ENCODE measurements at regions not wholly inside any gene's neighbourhood (a gene's known extent, or its start where the extent isn't known, plus 50 kb on each side); places are given as distances from the start of the nearest gene placed in this dataset.

DNA sequence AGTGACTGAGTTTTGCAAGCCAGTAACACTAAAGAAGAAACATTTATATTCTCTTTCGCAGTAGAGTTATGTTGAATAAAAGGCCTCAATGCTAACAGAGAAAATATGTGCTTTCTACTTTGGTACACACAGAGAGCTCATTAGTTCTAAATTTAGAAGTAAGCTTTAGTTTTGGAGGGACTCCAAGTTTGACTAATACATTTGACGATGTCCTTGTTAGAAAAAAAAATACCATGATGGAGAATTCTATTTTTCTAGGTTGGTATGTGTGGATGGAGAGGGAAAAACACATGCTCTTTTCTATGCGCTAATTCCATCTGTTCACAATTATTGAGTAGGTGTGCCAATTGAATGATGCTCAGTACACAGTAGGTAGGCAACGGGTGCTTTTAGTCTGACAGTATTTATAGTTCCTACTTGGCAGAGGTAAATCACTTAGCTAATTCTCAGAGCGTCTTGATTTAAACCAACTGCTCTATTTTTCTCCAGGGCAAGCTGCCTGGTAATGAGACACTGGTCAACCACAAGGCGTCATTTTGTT lies 327.2 kb upstream of the AKR1E2 start:
- TF ChIP-seq, protein P1, sequence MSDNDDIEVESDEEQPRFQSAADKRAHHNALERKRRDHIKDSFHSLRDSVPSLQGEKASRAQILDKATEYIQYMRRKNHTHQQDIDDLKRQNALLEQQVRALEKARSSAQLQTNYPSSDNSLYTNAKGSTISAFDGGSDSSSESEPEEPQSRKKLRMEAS (IDR thresholded peaks at IDR 0.05; ENCODE audit: insufficient read depth, insufficient read length) = no peak
- no peaks in the 10 kb centered on the region for H3K79me2 ChIP-seq (ENCODE audit: control insufficient read depth, insufficient read depth, low read length)
- no peak overlapping the region for H3K27ac ChIP-seq (ENCODE audit: insufficient read depth, low read depth, low read length)
- H4K20me1 ChIP-seq (replicated peaks; ENCODE audit: control insufficient read depth, extremely low read depth, insufficient read depth, low read length) = no peaks in the 10 kb centered on the region
- H3K4me1 ChIP-seq (ENCODE audit: control insufficient read depth, extremely low read depth, insufficient read depth, low read length) = peaks cover 15% of the 10 kb centered on the region
- H3K27me3 ChIP-seq (ENCODE audit: control insufficient read depth in 2 of 2, insufficient read depth in 2 of 2, low read length in 2 of 2) = no peaks in the 10 kb centered on the region
- no peak overlapping the region for H3K4me3 ChIP-seq (replicated peaks in 1 of 3; ENCODE audit: insufficient read depth in 1 of 3, low read depth in 1 of 3, low read length in 3 of 3)
- POLR2A ChIA-PET = no interaction called here
- H3K9me1 ChIP-seq (replicated peaks; ENCODE audit: control insufficient read depth, extremely low read depth, insufficient read depth, low read length) = peaks cover 3% of the 10 kb centered on the region
- H2AFZ ChIP-seq (ENCODE audit: low read depth, low read length) = no peak overlapping the region
- BruUV-seq (replicated peaks) = no TSS peak
- DNase-seq (ENCODE audit: low read depth, low spot score) (peak; percentile 41), FAIRE-seq (no peak)
- dilution Hi-C loops (cut with MboI; ENCODE audit: extremely low pct_ligation_motif_present, low sequenced_read_pairs) = no loop called here
- no peaks in the 10 kb centered on the region for H3K36me3 ChIP-seq (ENCODE audit: control insufficient read depth in 2 of 2, extremely low read depth in 1 of 2, insufficient read depth in 2 of 2, low read length in 2 of 2)
- H3K4me2 ChIP-seq (ENCODE audit: insufficient read depth, low read length) = no peak overlapping the region
- H3K9me3 ChIP-seq (replicated peaks; ENCODE audit: control insufficient read depth, insufficient read depth, low read length) = no peaks in the 10 kb centered on the region
- CTCF ChIA-PET = interaction anchor here (0.9 to 1.7 kb wide), 2 partner anchors 12 to 67 kb away, joined by 4 to 6 read pairs; no protein-coding TSS in a partner anchor
- no peak overlapping the region for H3K9ac ChIP-seq (replicated peaks; ENCODE audit: extremely low read depth, insufficient read depth, low read length)
- intact Hi-C loops (cut with micrococcal nuclease) = loop anchor here (2.0 kb wide), 1 partner anchor 42 kb away; no protein-coding TSS in a partner anchor

DNA sequence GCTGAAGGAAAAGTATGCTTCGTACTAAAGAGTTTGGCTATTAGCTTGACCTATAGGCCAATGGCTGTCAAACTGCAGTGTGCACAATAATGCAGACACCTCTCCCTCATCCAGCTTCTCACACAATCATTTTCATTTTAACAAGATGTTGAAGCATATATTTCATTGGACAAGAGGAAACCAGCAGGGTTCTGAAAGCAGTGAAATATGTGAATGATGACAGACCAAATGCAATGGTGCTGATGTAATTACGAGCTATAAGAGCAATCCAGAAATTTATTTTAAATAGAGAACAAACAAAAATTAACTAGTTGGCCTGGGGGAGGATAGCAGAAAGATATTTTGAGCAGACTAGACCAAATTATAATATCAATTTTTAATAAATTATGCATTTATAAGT lies 331.5 kb upstream of the AKR1E2 start:
- H3K4me2 ChIP-seq (ENCODE audit: insufficient read depth, low read length) = no peak overlapping the region
- DNase-seq (ENCODE audit: low read depth, low spot score) = no peak
- H3K4me3 ChIP-seq (replicated peaks in 1 of 3; ENCODE audit: insufficient read depth in 1 of 3, low read depth in 1 of 3, low read length in 3 of 3) = no peak overlapping the region
- no peaks in the 10 kb centered on the region for H3K4me1 ChIP-seq (ENCODE audit: control insufficient read depth, extremely low read depth, insufficient read depth, low read length)
- no TSS peak for BruUV-seq (replicated peaks)
- H3K79me2 ChIP-seq (ENCODE audit: control insufficient read depth, insufficient read depth, low read length) = no peaks in the 10 kb centered on the region
- no peaks in the 10 kb centered on the region for H4K20me1 ChIP-seq (replicated peaks; ENCODE audit: control insufficient read depth, extremely low read depth, insufficient read depth, low read length)
- ChIA-PET CTCF (no interaction called here), POLR2A (no interaction called here)
- H2AFZ ChIP-seq (ENCODE audit: low read depth, low read length) = no peak overlapping the region
- no peak for FAIRE-seq
- intact Hi-C loops (cut with micrococcal nuclease) (no loop called here), dilution Hi-C loops (cut with MboI; ENCODE audit: extremely low pct_ligation_motif_present, low sequenced_read_pairs) (no loop called here)
- no peak overlapping the region for H3K9ac ChIP-seq (replicated peaks; ENCODE audit: extremely low read depth, insufficient read depth, low read length)
- TF ChIP-seq, protein P1 (IDR thresholded peaks at IDR 0.05; ENCODE audit: insufficient read depth, insufficient read length) = no peak
- TF ChIP-seq EZH2 (IDR thresholded peaks at IDR 0.05; ENCODE audit: borderline replicate concordance, low read depth, low read length, severe bottlenecking) (no peak), FOS (IDR thresholded peaks at IDR 0.05; ENCODE audit: borderline replicate concordance, insufficient read depth, low read length) (no peak), MYC (IDR thresholded peaks at IDR 0.05; ENCODE audit: low read depth, low read length) (no peak), JUN (IDR thresholded peaks at IDR 0.05; ENCODE audit: borderline replicate concordance, insufficient read depth, insufficient read length, low read depth) (no peak), POLR2A (IDR thresholded peaks at IDR 0.05; ENCODE audit: low read depth, low read length) (no peak), POLR2AphosphoS5 (IDR thresholded peaks at IDR 0.05; ENCODE audit: insufficient read depth, low read depth, low read length) (no peak), GATA2 (IDR thresholded peaks at IDR 0.05; ENCODE audit: insufficient read depth, insufficient read length, low read depth, low read length) (no peak)
- TF ChIP-seq, protein P2, sequence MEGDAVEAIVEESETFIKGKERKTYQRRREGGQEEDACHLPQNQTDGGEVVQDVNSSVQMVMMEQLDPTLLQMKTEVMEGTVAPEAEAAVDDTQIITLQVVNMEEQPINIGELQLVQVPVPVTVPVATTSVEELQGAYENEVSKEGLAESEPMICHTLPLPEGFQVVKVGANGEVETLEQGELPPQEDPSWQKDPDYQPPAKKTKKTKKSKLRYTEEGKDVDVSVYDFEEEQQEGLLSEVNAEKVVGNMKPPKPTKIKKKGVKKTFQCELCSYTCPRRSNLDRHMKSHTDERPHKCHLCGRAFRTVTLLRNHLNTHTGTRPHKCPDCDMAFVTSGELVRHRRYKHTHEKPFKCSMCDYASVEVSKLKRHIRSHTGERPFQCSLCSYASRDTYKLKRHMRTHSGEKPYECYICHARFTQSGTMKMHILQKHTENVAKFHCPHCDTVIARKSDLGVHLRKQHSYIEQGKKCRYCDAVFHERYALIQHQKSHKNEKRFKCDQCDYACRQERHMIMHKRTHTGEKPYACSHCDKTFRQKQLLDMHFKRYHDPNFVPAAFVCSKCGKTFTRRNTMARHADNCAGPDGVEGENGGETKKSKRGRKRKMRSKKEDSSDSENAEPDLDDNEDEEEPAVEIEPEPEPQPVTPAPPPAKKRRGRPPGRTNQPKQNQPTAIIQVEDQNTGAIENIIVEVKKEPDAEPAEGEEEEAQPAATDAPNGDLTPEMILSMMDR (IDR thresholded peaks at IDR 0.05; ENCODE audit: extremely low read depth in 1 of 2, insufficient read depth in 1 of 2, low read depth in 1 of 2, low read length in 2 of 2) = no peak
- no peak overlapping the region for H3K27ac ChIP-seq (ENCODE audit: insufficient read depth, low read depth, low read length)
- peaks cover 3% of the 10 kb centered on the region for H3K9me1 ChIP-seq (replicated peaks; ENCODE audit: control insufficient read depth, extremely low read depth, insufficient read depth, low read length)
- no peaks in the 10 kb centered on the region for H3K27me3 ChIP-seq (ENCODE audit: control insufficient read depth in 2 of 2, insufficient read depth in 2 of 2, low read length in 2 of 2)
- no peaks in the 10 kb centered on the region for H3K36me3 ChIP-seq (ENCODE audit: control insufficient read depth in 2 of 2, extremely low read depth in 1 of 2, insufficient read depth in 2 of 2, low read length in 2 of 2)
- H3K9me3 ChIP-seq (replicated peaks; ENCODE audit: control insufficient read depth, insufficient read depth, low read length) = no peaks in the 10 kb centered on the region
